SU-DHL-6 (cell line): ENCODE measurements at regions not wholly inside any gene's neighbourhood (a gene's known extent, or its start where the extent isn't known, plus 50 kb on each side); places are given as distances from the start of the nearest gene placed in this dataset.

Experiments
- CTCF ChIP-seq: fragments of 200-600 bp; sonication (generic); IDR thresholded peaks from one replicate; pipeline ENCODE4 v1.5.1; 2017; ENCODE audit warnings: antibody characterized with exemption, mild to moderate bottlenecking, low read length, moderate library complexity; ENCODE audit not compliant: insufficient read depth, poor library complexity, severe bottlenecking
- EZH2phosphoT487 ChIP-seq: fragments of 200-600 bp; sonication (generic), shearing (Covaris generic); conservative IDR thresholded peaks from 2 replicates; pipeline ENCODE4 v1.6.1; 2018; ENCODE audit warnings: mild to moderate bottlenecking, antibody characterized with exemption, low read length, moderate library complexity, mixed read lengths

GRCh38 chr11:128181984-128182383, 405.4 kb downstream of the ETS1 start:
- TF ChIP-seq CTCF (no peak), EZH2phosphoT487 (no peak)
